NCI-H2171 treated with DMSO at 0.1 percent for 48 hours (cell line): ENCODE measurements at regions not wholly inside any gene's neighbourhood (a gene's known extent, or its start where the extent isn't known, plus 50 kb on each side); places are given as distances from the start of the nearest gene placed in this dataset.

Source experiments
- DNase-seq: peaks from one replicate; lab custom pipeline; 2025; lab: John Stamatoyannopoulos, UW

GRCh38 chr10:21326594-21327288, 198.7 kb downstream of the SKIDA1 start:
- no peak for DNase-seq

- DNase-seq: peak; percentile 15
Measured at GRCh38 chr10:21318540-21319167, 206.8 kb downstream of the SKIDA1 start.

- no peak for DNase-seq
Measured at GRCh38 chr10:21317902-21318301, 207.6 kb downstream of the SKIDA1 start.

- DNase-seq: no peak
Measured at GRCh38 chr10:21315645-21316220, 209.7 kb downstream of the SKIDA1 start.

GRCh38 chr10:21314906-21315644, 210.4 kb downstream of the SKIDA1 start:
- DNase-seq: no peak

- peak; percentile 29 for DNase-seq
Measured at GRCh38 chr10:21314111-21314626, 211.3 kb downstream of the SKIDA1 start.

- no peak for DNase-seq
Measured at GRCh38 chr10:21313691-21314090, 211.8 kb downstream of the SKIDA1 start.

- no peak for DNase-seq
Measured at GRCh38 chr10:21311426-21311825, 214.1 kb downstream of the SKIDA1 start.

- no peak for DNase-seq
Measured at GRCh38 chr10:21309427-21309826, 216.1 kb downstream of the SKIDA1 start.

- DNase-seq: no peak
Measured at GRCh38 chr10:21308946-21309345, 216.5 kb downstream of the SKIDA1 start.

GRCh38 chr10:21308018-21308417, 217.5 kb downstream of the SKIDA1 start:
- DNase-seq: no peak

GRCh38 chr10:21304608-21305007, 220.9 kb downstream of the SKIDA1 start:
- DNase-seq: no peak

GRCh38 chr10:21304198-21304597, 221.3 kb downstream of the SKIDA1 start:
- DNase-seq: no peak

GRCh38 chr10:21300551-21300950, 224.9 kb downstream of the SKIDA1 start:
- no peak for DNase-seq

- DNase-seq: no peak
Measured at GRCh38 chr10:21299330-21299729, 226.2 kb downstream of the SKIDA1 start.

- DNase-seq: no peak
Measured at GRCh38 chr10:21298701-21299100, 226.8 kb downstream of the SKIDA1 start.

GRCh38 chr10:21297603-21298383, 227.7 kb downstream of the SKIDA1 start:
- DNase-seq: no peak

- DNase-seq: no peak
Measured at GRCh38 chr10:21296575-21297355, 228.7 kb downstream of the SKIDA1 start.

- DNase-seq: no peak
Measured at GRCh38 chr10:21293518-21294356, 231.7 kb downstream of the SKIDA1 start.
